WI38 (cell line): ENCODE measurements at regions not wholly inside any gene's neighbourhood (a gene's known extent, or its start where the extent isn't known, plus 50 kb on each side); places are given as distances from the start of the nearest gene placed in this dataset.

Experiments used
- H3K4me3 ChIP-seq: 2 replicates; pipeline ENCODE4 v1.5.1; 2011; ENCODE audit warnings: low read depth, mild to moderate bottlenecking, control low read depth, low read length
- TF ChIP-seq, protein P1 (sequence below): IDR thresholded peaks from 2 replicates; pipeline ENCODE4 v1.5.1; 2012; ENCODE audit warnings: low read depth, mild to moderate bottlenecking, control low read depth, low read length

DNA sequence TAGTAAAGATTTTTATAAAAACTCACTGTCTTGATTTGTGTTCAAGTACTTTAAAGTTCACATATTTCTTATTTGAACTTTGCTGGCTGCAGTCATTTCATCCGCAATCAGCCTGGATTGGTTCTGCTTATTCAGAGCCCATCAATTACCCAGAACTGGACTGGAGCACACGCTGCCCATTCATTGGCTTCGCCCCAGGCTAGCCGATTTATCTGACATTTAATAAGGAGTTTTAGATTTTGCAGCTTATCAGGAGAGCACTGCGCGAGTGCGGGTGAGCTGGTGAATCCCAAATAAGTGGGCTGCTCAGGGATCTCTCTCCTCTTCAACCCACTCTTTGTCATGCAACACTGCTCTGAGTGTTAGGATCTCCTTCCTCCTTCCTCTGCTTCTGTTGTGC lies 166.0 kb upstream of the GPR26 start:
- no peak overlapping the region for H3K4me3 ChIP-seq
- TF ChIP-seq, protein P1, sequence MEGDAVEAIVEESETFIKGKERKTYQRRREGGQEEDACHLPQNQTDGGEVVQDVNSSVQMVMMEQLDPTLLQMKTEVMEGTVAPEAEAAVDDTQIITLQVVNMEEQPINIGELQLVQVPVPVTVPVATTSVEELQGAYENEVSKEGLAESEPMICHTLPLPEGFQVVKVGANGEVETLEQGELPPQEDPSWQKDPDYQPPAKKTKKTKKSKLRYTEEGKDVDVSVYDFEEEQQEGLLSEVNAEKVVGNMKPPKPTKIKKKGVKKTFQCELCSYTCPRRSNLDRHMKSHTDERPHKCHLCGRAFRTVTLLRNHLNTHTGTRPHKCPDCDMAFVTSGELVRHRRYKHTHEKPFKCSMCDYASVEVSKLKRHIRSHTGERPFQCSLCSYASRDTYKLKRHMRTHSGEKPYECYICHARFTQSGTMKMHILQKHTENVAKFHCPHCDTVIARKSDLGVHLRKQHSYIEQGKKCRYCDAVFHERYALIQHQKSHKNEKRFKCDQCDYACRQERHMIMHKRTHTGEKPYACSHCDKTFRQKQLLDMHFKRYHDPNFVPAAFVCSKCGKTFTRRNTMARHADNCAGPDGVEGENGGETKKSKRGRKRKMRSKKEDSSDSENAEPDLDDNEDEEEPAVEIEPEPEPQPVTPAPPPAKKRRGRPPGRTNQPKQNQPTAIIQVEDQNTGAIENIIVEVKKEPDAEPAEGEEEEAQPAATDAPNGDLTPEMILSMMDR, result no peak

DNA sequence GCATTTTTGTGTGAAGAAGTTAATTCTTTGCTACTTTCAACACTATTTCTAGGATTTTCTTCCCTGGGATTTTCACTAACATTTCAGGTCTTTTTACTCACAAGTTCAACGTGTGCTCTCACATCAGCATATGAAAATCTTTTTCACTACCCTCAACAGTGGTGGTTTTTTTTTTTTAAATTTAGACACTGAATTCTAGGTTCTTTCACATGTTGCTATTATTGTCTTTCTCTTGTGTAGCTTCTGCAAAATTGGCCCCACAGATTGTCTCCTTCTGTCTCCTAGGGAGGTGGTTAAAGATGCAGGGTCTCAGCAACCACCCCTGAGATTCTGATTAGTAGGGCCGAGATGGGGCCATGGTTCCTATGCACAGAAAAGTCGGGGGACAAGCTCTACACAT lies 165.0 kb upstream of the GPR26 start:
- no peak overlapping the region for H3K4me3 ChIP-seq
- TF ChIP-seq, protein P1, result no peak

DNA sequence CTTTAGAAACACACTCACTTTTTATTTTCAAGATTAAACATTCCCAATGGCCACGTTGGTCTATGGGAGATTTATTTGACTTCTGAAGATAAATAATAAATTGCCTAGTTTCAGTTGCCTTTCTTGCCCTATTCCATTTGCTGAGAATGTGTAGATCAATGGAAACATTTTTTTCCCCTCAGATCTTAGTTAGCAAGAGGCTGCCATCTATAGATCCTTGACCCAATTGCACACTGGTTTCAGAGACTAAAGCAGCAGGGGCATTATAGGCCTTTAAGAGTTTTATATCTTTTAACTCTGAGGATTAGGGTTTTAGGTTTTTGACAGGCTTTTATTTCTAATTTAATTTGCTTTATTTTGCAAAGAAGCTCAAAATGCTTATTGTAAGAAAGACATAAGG lies 163.2 kb upstream of the GPR26 start:
- no peak overlapping the region for H3K4me3 ChIP-seq
- TF ChIP-seq, protein P1, result no peak

DNA sequence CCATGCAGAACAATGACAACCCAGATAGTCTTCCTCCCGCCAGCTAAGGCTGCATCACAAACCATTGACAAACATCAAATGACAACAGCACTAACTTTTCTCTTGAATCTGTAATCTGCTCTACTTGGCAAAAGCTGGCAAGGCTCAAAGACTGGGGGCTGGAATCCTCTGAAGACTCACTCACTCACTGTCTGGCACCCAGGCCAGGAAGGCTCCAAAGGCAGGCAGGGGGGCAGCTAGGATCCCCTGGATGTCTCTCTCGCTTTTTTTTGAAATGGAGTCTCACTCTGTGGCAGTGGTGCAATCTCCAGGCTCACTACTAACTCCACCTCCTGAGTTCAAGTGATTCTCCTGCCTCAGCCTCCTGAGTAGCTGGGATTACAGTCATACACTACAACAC lies 159.7 kb upstream of the GPR26 start:
- H3K4me3 ChIP-seq, result no peak overlapping the region
- TF ChIP-seq, protein P1, result no peak

DNA sequence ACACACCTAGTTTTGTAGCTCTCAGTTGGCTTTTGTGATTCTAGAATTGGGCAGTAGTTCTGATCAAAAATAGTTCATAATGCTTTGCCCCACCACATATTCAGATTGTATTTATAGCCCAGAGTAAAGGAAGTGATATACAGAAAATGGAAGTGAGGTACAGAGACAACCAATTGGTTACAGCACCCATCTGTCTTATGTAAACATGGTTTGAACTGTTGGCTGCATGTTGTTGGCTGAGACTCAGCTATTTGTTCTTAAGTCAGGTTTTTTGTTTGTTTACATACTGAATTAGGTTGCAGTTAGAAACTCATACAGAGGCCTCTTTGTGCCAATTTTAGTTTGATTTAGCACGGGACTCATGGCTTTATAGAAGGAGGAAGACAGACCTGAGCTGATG lies 158.9 kb upstream of the GPR26 start:
- TF ChIP-seq, protein P1, result no peak
- no peak overlapping the region for H3K4me3 ChIP-seq

DNA sequence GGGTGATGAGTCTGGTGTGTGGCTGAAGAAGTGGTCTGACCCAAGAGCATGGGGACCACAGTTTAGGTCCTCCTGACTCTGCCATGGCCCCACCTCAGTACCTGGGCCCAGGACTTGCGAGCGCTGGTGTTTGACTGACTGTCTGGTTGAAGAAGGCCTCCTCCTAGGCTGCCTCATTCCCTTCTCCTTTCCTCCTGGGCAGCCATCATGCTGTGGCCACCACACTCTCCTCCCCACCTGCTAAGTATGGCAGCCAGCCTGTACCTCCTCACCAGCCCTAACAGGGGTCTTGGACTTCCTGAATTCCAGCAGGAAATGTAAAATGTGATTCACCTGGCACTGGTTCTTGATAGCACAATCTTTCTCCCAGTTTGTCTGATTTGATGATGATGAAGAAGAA lies 156.8 kb upstream of the GPR26 start:
- TF ChIP-seq, protein P1, result no peak
- H3K4me3 ChIP-seq, result no peak overlapping the region

DNA sequence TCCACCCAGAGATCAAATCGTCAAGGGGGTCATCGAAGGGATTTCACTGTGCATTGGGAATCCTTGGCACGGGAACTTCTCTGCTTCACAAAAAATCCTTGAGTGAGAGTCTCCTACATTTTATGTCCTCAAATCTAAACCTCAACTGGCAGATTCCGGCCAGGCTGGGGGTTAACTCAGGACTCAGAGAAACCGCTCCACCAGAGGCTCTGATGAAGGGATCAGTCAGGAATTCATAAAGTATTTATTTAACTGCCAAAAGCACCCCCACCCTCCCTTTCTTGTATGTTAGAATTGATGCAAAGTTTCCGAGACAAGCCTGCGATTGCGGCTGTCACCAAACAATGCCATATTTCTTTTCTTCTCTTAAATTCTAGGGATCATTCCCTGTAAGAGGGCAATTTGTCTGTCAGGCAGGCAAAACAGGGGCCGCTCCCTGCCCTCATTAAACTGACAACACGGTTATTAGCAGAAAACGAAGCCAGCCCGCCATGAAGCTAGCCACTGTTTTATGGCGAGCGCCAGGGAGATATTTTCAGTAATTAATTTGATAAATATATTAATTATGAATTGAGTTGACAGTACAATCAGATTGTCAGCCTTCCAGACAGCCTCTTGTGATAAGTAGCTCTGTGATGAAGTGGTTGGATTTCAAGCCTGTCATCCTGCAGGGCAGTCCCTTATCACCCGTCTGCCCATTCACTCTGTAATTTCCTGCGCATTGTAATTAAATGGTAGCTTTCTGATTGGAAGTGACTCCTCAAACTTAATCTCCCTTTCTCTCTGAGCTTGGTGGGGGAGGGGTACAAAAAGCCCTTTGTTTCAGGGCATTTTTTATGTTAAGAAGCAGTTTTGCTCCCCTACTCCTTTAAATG lies 153.0 kb upstream of the GPR26 start:
- no peak overlapping the region for H3K4me3 ChIP-seq
- TF ChIP-seq, protein P1, result no peak
